ENCODE measurements at regions not wholly inside any gene's neighbourhood (a gene's known extent, or its start where the extent isn't known, plus 50 kb on each side); places are given as distances from the start of the nearest gene placed in this dataset.

DNA sequence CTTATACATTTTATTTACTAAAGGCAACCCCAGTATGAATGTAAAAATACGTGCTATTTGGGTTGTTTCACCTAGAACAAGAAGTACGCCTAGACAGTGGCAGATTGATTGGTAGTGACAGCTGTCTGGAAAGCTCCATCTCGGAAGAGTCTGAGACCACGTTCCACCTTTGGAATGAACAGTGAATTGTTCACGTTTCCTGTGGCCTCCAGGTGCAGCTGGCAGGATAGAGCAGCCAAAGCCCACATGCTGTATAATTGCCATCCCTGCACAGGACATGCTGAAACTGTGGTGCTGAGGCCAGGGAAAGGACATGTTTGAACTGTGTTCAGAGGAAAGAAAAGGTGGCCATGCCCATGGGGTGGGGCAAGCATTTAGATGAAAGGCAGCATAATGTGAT lies 218.7 kb upstream of the MTNR1B start:
- FAIRE-seq = peak; percentile 73
- H3K27ac ChIP-seq (ENCODE audit: control insufficient read depth, insufficient read depth, low read length) = no peak overlapping the region
- H2AFZ ChIP-seq (ENCODE audit: control insufficient read depth, low read length) = no peak overlapping the region
- DNase-seq (ENCODE audit: low read depth, low spot score) = no peak
- H3K4me1 ChIP-seq (ENCODE audit: control insufficient read depth, extremely low read depth, insufficient read depth, low read length) = no peaks in the 10 kb centered on the region
- TF ChIP-seq, protein P1, sequence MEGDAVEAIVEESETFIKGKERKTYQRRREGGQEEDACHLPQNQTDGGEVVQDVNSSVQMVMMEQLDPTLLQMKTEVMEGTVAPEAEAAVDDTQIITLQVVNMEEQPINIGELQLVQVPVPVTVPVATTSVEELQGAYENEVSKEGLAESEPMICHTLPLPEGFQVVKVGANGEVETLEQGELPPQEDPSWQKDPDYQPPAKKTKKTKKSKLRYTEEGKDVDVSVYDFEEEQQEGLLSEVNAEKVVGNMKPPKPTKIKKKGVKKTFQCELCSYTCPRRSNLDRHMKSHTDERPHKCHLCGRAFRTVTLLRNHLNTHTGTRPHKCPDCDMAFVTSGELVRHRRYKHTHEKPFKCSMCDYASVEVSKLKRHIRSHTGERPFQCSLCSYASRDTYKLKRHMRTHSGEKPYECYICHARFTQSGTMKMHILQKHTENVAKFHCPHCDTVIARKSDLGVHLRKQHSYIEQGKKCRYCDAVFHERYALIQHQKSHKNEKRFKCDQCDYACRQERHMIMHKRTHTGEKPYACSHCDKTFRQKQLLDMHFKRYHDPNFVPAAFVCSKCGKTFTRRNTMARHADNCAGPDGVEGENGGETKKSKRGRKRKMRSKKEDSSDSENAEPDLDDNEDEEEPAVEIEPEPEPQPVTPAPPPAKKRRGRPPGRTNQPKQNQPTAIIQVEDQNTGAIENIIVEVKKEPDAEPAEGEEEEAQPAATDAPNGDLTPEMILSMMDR (optimal IDR thresholded peaks at IDR 0.05 in 1 of 3, IDR thresholded peaks at IDR 0.05 in 1 of 3, conservative IDR thresholded peaks at IDR 0.05 in 1 of 3; ENCODE audit: extremely low read depth in 1 of 3, insufficient read depth in 2 of 3, low read length in 3 of 3) = no peak
- TF ChIP-seq EZH2 (IDR thresholded peaks at IDR 0.05; ENCODE audit: low read length) = no peak
- no peaks in the 10 kb centered on the region for H4K20me1 ChIP-seq (ENCODE audit: control insufficient read depth, extremely low read depth, insufficient read depth, low read length)
- no peak overlapping the region for H3K4me2 ChIP-seq (ENCODE audit: control insufficient read depth, extremely low read depth, insufficient read depth, low read depth, low read length)
- H3K27me3 ChIP-seq (ENCODE audit: control insufficient read depth, extremely low read depth, insufficient read depth, low read length) = no peaks in the 10 kb centered on the region
- H3K36me3 ChIP-seq (ENCODE audit: control insufficient read depth in 2 of 2, extremely low read depth in 1 of 2, insufficient read depth in 2 of 2, low read length in 2 of 2) = no peaks in the 10 kb centered on the region
- no peaks in the 10 kb centered on the region for H3K9me3 ChIP-seq (ENCODE audit: control insufficient read depth, low read depth, low read length)
- no peaks in the 10 kb centered on the region for H3K79me2 ChIP-seq (ENCODE audit: control insufficient read depth, insufficient read depth, low read length)
- H3K4me3 ChIP-seq (ENCODE audit: control insufficient read depth in 2 of 3, extremely low read depth in 1 of 3, insufficient read depth in 2 of 3, low read depth in 1 of 3, low read length in 3 of 3) = no peak overlapping the region
- H3K9ac ChIP-seq (ENCODE audit: control insufficient read depth, extremely low read depth, insufficient read depth, low read length) = no peak overlapping the region
- dilution Hi-C loops (cut with MboI; ENCODE audit: extremely low pct_ligation_motif_present, low sequenced_read_pairs) = no loop called here
- no peaks in the 10 kb centered on the region for H3K9me1 ChIP-seq (ENCODE audit: control insufficient read depth, extremely low read depth, insufficient read depth, low read length)

DNA sequence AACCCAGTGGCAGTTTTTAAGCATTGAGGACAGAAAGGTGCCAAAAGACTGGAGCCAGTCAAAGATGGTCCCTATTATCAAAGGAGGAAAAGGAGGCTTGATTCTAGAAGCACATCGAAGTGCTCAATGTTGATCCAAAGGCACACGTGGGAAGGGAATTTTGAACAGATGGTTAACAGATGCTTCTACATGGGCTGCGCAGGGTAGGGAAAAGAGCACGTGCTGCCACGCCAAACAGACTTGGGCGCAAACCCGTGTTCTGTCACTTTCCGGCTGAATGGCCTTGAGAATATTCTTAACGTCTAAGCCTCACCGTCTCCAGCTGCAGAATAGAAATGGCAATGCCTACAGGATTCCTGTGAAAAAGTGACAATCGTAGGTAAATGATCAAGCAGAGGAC lies 217.9 kb upstream of the MTNR1B start:
- DNase-seq (ENCODE audit: low read depth, low spot score) (no peak), FAIRE-seq (no peak)
- H3K79me2 ChIP-seq (ENCODE audit: control insufficient read depth, insufficient read depth, low read length) = no peaks in the 10 kb centered on the region
- H2AFZ ChIP-seq (ENCODE audit: control insufficient read depth, low read length) = no peak overlapping the region
- no peaks in the 10 kb centered on the region for H3K9me3 ChIP-seq (ENCODE audit: control insufficient read depth, low read depth, low read length)
- no peak overlapping the region for H3K27ac ChIP-seq (ENCODE audit: control insufficient read depth, insufficient read depth, low read length)
- H3K4me1 ChIP-seq (ENCODE audit: control insufficient read depth, extremely low read depth, insufficient read depth, low read length) = no peaks in the 10 kb centered on the region
- H3K9ac ChIP-seq (ENCODE audit: control insufficient read depth, extremely low read depth, insufficient read depth, low read length) = no peak overlapping the region
- H3K9me1 ChIP-seq (ENCODE audit: control insufficient read depth, extremely low read depth, insufficient read depth, low read length) = no peaks in the 10 kb centered on the region
- H3K36me3 ChIP-seq (ENCODE audit: control insufficient read depth in 2 of 2, extremely low read depth in 1 of 2, insufficient read depth in 2 of 2, low read length in 2 of 2) = no peaks in the 10 kb centered on the region
- H3K4me3 ChIP-seq (ENCODE audit: control insufficient read depth in 2 of 3, extremely low read depth in 1 of 3, insufficient read depth in 2 of 3, low read depth in 1 of 3, low read length in 3 of 3) = no peak overlapping the region
- H4K20me1 ChIP-seq (ENCODE audit: control insufficient read depth, extremely low read depth, insufficient read depth, low read length) = no peaks in the 10 kb centered on the region
- TF ChIP-seq, protein P1 (optimal IDR thresholded peaks at IDR 0.05 in 1 of 3, IDR thresholded peaks at IDR 0.05 in 1 of 3, conservative IDR thresholded peaks at IDR 0.05 in 1 of 3; ENCODE audit: extremely low read depth in 1 of 3, insufficient read depth in 2 of 3, low read length in 3 of 3) = no peak
- no peak for TF ChIP-seq EZH2 (IDR thresholded peaks at IDR 0.05; ENCODE audit: low read length)
- dilution Hi-C loops (cut with MboI; ENCODE audit: extremely low pct_ligation_motif_present, low sequenced_read_pairs) = no loop called here
- H3K4me2 ChIP-seq (ENCODE audit: control insufficient read depth, extremely low read depth, insufficient read depth, low read depth, low read length) = no peak overlapping the region
- H3K27me3 ChIP-seq (ENCODE audit: control insufficient read depth, extremely low read depth, insufficient read depth, low read length) = no peaks in the 10 kb centered on the region

Data from keratinocyte (primary cell).